Tibial artery (tissue), 4 donors: ENCODE measurements at regions not wholly inside any gene's neighbourhood (a gene's known extent, or its start where the extent isn't known, plus 50 kb on each side); places are given as distances from the start of the nearest gene placed in this dataset.

Experiments used
- DNase-seq, 2 donors: peaks; one replicate each; pipeline ENCODE4 v3.0.0-alpha.2; 2019
- H3K27ac ChIP-seq, 2 donors: fragments of 200-600 bp; sonication (generic) in 1 of 2; 1 replicate in 1 of 2; 2 replicates in 1 of 2; pipeline ENCODE4 v1.5.1; 2018 to 2019; ENCODE audit warnings: mild to moderate bottlenecking in 1 of 2
- H3K27me3 ChIP-seq, 2 donors: fragments of 200-600 bp; sonication (generic) in 1 of 2; one replicate each; pipeline versions ENCODE4 v1.5.1 to v1.6.0; 2016 to 2019
- H3K36me3 ChIP-seq, 3 donors: fragments of 200-600 bp; sonication (generic) in 2 of 3; one replicate each; pipeline ENCODE4 v1.5.1; 2016 to 2019; ENCODE audit warnings: mild to moderate bottlenecking in 2 of 3
- H3K4me1 ChIP-seq, 4 donors: fragments of 200-600 bp; sonication (generic) in 2 of 4; 1 replicate in 3 of 4; 2 replicates in 1 of 4; pipeline ENCODE4 v1.5.1; 2016 to 2019
- H3K4me3 ChIP-seq, 2 donors: fragments of 200-600 bp; sonication (generic) in 1 of 2; 1 replicate in 1 of 2; 2 replicates in 1 of 2; pipeline ENCODE4 v1.5.1; 2018 to 2019; ENCODE audit warnings: mild to moderate bottlenecking in 2 of 2
- H3K9me3 ChIP-seq, 3 donors: fragments of 200-600 bp; sonication (generic) in 1 of 3; one replicate each; pipeline ENCODE4 v1.5.1; 2016 to 2019
- intact Hi-C: fragments of 100-400 bp; cut with DNase I; formaldehyde crosslinking; loops from one replicate; pipeline ENCODE4 v1.15.0; 2023; ENCODE audit warnings: low total_unique reads
- TF ChIP-seq, protein P1 (sequence below), 2 experiments: fragments of 200-600 bp in 1 of 2; fragments of 450-650 bp in 1 of 2; IDR thresholded peaks; one replicate each; pipeline ENCODE4 v1.5.1; 2017 to 2019; ENCODE audit warnings: antibody characterized with exemption in 2 of 2, mild to moderate bottlenecking in 1 of 2, moderate library complexity in 1 of 2

- TF ChIP-seq, protein P1, sequence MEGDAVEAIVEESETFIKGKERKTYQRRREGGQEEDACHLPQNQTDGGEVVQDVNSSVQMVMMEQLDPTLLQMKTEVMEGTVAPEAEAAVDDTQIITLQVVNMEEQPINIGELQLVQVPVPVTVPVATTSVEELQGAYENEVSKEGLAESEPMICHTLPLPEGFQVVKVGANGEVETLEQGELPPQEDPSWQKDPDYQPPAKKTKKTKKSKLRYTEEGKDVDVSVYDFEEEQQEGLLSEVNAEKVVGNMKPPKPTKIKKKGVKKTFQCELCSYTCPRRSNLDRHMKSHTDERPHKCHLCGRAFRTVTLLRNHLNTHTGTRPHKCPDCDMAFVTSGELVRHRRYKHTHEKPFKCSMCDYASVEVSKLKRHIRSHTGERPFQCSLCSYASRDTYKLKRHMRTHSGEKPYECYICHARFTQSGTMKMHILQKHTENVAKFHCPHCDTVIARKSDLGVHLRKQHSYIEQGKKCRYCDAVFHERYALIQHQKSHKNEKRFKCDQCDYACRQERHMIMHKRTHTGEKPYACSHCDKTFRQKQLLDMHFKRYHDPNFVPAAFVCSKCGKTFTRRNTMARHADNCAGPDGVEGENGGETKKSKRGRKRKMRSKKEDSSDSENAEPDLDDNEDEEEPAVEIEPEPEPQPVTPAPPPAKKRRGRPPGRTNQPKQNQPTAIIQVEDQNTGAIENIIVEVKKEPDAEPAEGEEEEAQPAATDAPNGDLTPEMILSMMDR (IDR thresholded peaks at IDR 0.05): no peak
- no peak overlapping the region for H3K4me3 ChIP-seq
- intact Hi-C loops: no loop called here
- no peaks in the 10 kb centered on the region for H3K27me3 ChIP-seq
- H3K4me1 ChIP-seq: no peaks in the 10 kb centered on the region
- H3K27ac ChIP-seq: no peak overlapping the region
- no peaks in the 10 kb centered on the region for H3K9me3 ChIP-seq
- DNase-seq: no peak
- H3K36me3 ChIP-seq: no peaks in the 10 kb centered on the region
Measured at GRCh38 chr2:221312634-221313033, 259.5 kb downstream of the EPHA4 start.

DNA sequence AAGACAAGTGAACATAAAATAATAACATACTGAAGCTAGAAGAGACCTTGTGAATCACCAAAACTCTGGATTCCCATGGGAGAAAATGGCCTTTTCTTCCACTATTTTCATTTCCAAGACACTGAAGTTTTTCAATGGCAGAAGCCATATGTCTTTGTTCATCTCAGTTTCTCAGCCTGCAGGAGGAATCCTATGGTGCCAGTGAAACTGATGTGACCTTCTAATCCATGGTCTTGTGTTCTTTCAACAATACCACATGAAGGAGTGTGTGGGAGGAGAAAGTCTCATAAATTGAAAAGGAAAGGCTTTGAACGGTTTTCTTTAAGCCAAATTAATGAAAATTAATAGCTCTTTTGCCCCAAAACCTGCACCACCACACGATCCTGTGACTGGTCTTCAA, 257.3 kb downstream of the EPHA4 start:
- DNase-seq: no peak
- no peak overlapping the region for H3K27ac ChIP-seq

GRCh38 chr2:221318376-221319130, 253.6 kb downstream of the EPHA4 start:
- TF ChIP-seq, protein P1 (IDR thresholded peaks at IDR 0.05): no peak
- Histone ChIP-seq H3K4me1 (no peaks in the 10 kb centered on the region), H3K27me3 (peaks cover 0 to 3% of the 10 kb centered on the region in 2 donors), H3K36me3 (no peaks in the 10 kb centered on the region), H3K9me3 (no peaks in the 10 kb centered on the region), H3K4me3 (no peak overlapping the region), H3K27ac (no peak overlapping the region)
- intact Hi-C loops: no loop called here
- DNase-seq: no peak

More for the DNA sequence above, 257.3 kb downstream of the EPHA4 start:
- H3K27me3 ChIP-seq: no peaks in the 10 kb centered on the region
- H3K4me3 ChIP-seq: no peak overlapping the region
- H3K9me3 ChIP-seq: no peaks in the 10 kb centered on the region
- H3K4me1 ChIP-seq: no peaks in the 10 kb centered on the region
- TF ChIP-seq, protein P1 (IDR thresholded peaks at IDR 0.05): no peak
- no peaks in the 10 kb centered on the region for H3K36me3 ChIP-seq
- intact Hi-C loops: no loop called here

GRCh38 chr2:221322741-221323140, 249.4 kb downstream of the EPHA4 start:
- H3K36me3 ChIP-seq: no peaks in the 10 kb centered on the region
- TF ChIP-seq, protein P1 (IDR thresholded peaks at IDR 0.05): no peak
- H3K4me3 ChIP-seq: no peak overlapping the region
- H3K9me3 ChIP-seq: no peaks in the 10 kb centered on the region
- intact Hi-C loops: no loop called here
- H3K27ac ChIP-seq: no peak overlapping the region
- H3K27me3 ChIP-seq: peaks cover 0 to 3% of the 10 kb centered on the region in 2 donors
- no peak for DNase-seq
- no peaks in the 10 kb centered on the region for H3K4me1 ChIP-seq

GRCh38 chr2:221323513-221323912, 248.6 kb downstream of the EPHA4 start:
- Histone ChIP-seq H3K9me3 (no peaks in the 10 kb centered on the region), H3K4me3 (no peak overlapping the region), H3K4me1 (no peaks in the 10 kb centered on the region), H3K36me3 (no peaks in the 10 kb centered on the region), H3K27ac (no peak overlapping the region), H3K27me3 (peaks cover 0 to 3% of the 10 kb centered on the region in 2 donors)
- no peak for DNase-seq
- intact Hi-C loops: no loop called here
- TF ChIP-seq, protein P1 (IDR thresholded peaks at IDR 0.05): no peak
